Fibroblast of lung (primary cell): ENCODE measurements at regions not wholly inside any gene's neighbourhood (a gene's known extent, or its start where the extent isn't known, plus 50 kb on each side); places are given as distances from the start of the nearest gene placed in this dataset.

ENCODE experiments used
- DNase-seq, 2 donors: peaks; one replicate each; pipeline versions ENCODE4 v3.0.0 to v3.0.0-alpha.2; 2010; ENCODE audit warnings: low read depth in 2 of 2
- H2AFZ ChIP-seq: 2 replicates; pipeline ENCODE4 v1.5.1; 2012; ENCODE audit warnings: low read length, control low read depth, inconsistent platforms
- H3K27ac ChIP-seq: 2 replicates; pipeline ENCODE4 v1.5.1; 2011; ENCODE audit warnings: low read length, control low read depth; ENCODE audit not compliant: insufficient read depth
- H3K27me3 ChIP-seq: 2 replicates; pipeline ENCODE4 v1.5.1; 2011; ENCODE audit warnings: mild to moderate bottlenecking, low read length; ENCODE audit not compliant: control insufficient read depth, insufficient read depth
- H3K36me3 ChIP-seq: 2 replicates; pipeline ENCODE4 v1.5.1; 2011; ENCODE audit warnings: low read length; ENCODE audit not compliant: control insufficient read depth, insufficient read depth
- H3K4me1 ChIP-seq: 2 replicates; pipeline ENCODE4 v1.5.1; 2011; ENCODE audit warnings: low read length; ENCODE audit not compliant: control insufficient read depth, insufficient read depth; ENCODE audit errors: extremely low read depth
- H3K4me2 ChIP-seq: 2 replicates; pipeline ENCODE4 v1.5.1; 2011; ENCODE audit warnings: low read length, control low read depth; ENCODE audit not compliant: insufficient read depth; ENCODE audit errors: extremely low read depth
- H3K4me3 ChIP-seq, 4 experiments: fragments of 200-600 bp in 1 of 4; sonication (generic) in 1 of 4; replicated peaks in 1 of 4; 2 replicates each; pipeline ENCODE4 v1.5.1; 2011 to 2016; ENCODE audit warnings: low read length in 4 of 4, low read depth in 3 of 4, mild to moderate bottlenecking in 3 of 4, control low read depth in 2 of 4, inconsistent platforms in 1 of 4, mixed read lengths in 1 of 4; ENCODE audit not compliant: insufficient read depth in 1 of 4; ENCODE audit errors: control extremely low read depth in 1 of 4
- H3K79me2 ChIP-seq: 2 replicates; pipeline ENCODE4 v1.5.1; 2012; ENCODE audit warnings: mild to moderate bottlenecking, low read length, inconsistent platforms; ENCODE audit not compliant: control insufficient read depth, insufficient read depth
- H3K9ac ChIP-seq: 2 replicates; pipeline ENCODE4 v1.5.1; 2011; ENCODE audit warnings: mild to moderate bottlenecking, low read length, control low read depth; ENCODE audit not compliant: insufficient read depth
- H3K9me3 ChIP-seq: 2 replicates; pipeline ENCODE4 v1.5.1; 2012; ENCODE audit warnings: low read depth, low read length; ENCODE audit not compliant: control insufficient read depth, insufficient read depth
- H4K20me1 ChIP-seq: 2 replicates; pipeline ENCODE4 v1.5.1; 2011; ENCODE audit warnings: low read length; ENCODE audit not compliant: control insufficient read depth, insufficient read depth; ENCODE audit errors: extremely low read depth
- EZH2 ChIP-seq: IDR thresholded peaks from 2 replicates; pipeline ENCODE4 v1.5.1; 2012; ENCODE audit warnings: low read length, control low read depth, mild to moderate bottlenecking; ENCODE audit errors: missing control alignments
- TF ChIP-seq, protein P1 (sequence below), 2 donors: IDR thresholded peaks in 1 of 2; conservative IDR thresholded peaks in 1 of 2; 1 replicate in 1 of 2; 2 replicates in 1 of 2; pipeline ENCODE4 v1.5.1; 2011 to 2012; ENCODE audit warnings: low read length in 2 of 2, control low read depth in 1 of 2, inconsistent platforms in 1 of 2, low read depth in 1 of 2, mild to moderate bottlenecking in 1 of 2

DNA sequence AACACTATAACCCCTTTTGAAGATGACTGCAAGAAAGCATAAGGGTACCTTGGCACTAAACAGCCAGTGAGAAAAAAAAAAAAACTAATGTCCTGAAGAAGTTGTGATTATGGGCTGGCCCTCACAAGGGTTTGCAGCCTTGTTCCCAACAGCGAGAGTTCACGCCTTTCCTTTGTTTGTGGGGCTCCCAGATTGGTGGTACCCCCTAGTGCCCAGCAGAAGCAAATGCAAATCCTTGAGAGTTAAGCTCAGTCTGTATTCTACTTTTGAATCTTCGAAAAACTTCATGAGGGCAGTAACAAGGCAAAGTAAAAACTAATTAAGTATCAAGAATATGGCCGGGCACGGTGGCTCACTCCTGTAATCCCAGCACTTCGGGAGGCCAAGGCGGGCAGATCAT, 238.9 kb upstream of the LMO3 start:
- no peaks in the 10 kb centered on the region for H3K9me3 ChIP-seq
- H3K4me1 ChIP-seq = no peaks in the 10 kb centered on the region
- no peak for DNase-seq
- no peak overlapping the region for H3K4me2 ChIP-seq
- H3K79me2 ChIP-seq = no peaks in the 10 kb centered on the region
- H3K4me3 ChIP-seq = no peak overlapping the region
- TF ChIP-seq EZH2 = no peak
- TF ChIP-seq, protein P1, sequence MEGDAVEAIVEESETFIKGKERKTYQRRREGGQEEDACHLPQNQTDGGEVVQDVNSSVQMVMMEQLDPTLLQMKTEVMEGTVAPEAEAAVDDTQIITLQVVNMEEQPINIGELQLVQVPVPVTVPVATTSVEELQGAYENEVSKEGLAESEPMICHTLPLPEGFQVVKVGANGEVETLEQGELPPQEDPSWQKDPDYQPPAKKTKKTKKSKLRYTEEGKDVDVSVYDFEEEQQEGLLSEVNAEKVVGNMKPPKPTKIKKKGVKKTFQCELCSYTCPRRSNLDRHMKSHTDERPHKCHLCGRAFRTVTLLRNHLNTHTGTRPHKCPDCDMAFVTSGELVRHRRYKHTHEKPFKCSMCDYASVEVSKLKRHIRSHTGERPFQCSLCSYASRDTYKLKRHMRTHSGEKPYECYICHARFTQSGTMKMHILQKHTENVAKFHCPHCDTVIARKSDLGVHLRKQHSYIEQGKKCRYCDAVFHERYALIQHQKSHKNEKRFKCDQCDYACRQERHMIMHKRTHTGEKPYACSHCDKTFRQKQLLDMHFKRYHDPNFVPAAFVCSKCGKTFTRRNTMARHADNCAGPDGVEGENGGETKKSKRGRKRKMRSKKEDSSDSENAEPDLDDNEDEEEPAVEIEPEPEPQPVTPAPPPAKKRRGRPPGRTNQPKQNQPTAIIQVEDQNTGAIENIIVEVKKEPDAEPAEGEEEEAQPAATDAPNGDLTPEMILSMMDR (conservative IDR thresholded peaks at IDR 0.05 in 1 of 2, IDR thresholded peaks at IDR 0.05 in 1 of 2; ENCODE audit: low read depth in 1 of 2, low read length in 2 of 2) = no peak
- no peaks in the 10 kb centered on the region for H3K36me3 ChIP-seq
- no peak overlapping the region for H3K27ac ChIP-seq
- no peaks in the 10 kb centered on the region for H3K27me3 ChIP-seq
- H2AFZ ChIP-seq = no peak overlapping the region
- H3K9ac ChIP-seq = no peak overlapping the region
- no peaks in the 10 kb centered on the region for H4K20me1 ChIP-seq

DNA sequence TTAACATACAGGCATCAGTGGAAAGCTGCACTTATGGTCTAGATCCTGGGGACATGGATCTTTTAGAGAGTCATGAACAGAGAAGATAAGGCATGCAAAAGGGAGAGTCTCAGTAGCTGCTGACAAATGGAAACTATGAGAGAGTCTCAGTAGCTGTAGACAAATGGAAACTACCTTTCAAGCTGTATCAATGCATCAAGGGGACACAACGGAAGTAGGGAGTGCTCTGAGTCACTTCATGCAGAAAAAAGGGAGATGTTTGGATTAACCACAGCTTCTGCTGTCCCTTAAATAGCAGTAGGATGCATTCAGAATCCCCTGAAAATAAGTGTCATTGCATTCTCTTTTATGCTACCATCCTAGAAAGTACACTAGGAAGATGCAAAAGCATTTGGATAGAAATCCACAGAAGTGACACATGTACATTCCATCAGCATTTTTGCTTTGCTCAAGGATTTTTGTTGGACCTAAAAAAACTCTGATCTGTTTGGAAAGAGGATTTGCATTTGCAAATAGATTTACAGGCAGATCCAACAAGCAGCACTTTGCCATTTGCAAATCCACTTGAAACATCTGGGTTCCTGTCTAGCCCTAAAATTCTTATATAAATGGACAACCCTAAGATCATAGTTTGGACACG, 227.5 kb upstream of the LMO3 start:
- Histone ChIP-seq H3K4me1 (no peaks in the 10 kb centered on the region), H3K4me2 (no peak overlapping the region), H3K27ac (no peak overlapping the region), H3K9me3 (no peaks in the 10 kb centered on the region), H4K20me1 (no peaks in the 10 kb centered on the region), H3K79me2 (no peaks in the 10 kb centered on the region), H3K27me3 (no peaks in the 10 kb centered on the region), H3K36me3 (no peaks in the 10 kb centered on the region), H3K4me3 (no peak overlapping the region), H3K9ac (no peak overlapping the region), H2AFZ (no peak overlapping the region)
- TF ChIP-seq, protein P1 (conservative IDR thresholded peaks at IDR 0.05 in 1 of 2, IDR thresholded peaks at IDR 0.05 in 1 of 2; ENCODE audit: low read depth in 1 of 2, low read length in 2 of 2) = no peak
- no peak for TF ChIP-seq EZH2
- no peak for DNase-seq

DNA sequence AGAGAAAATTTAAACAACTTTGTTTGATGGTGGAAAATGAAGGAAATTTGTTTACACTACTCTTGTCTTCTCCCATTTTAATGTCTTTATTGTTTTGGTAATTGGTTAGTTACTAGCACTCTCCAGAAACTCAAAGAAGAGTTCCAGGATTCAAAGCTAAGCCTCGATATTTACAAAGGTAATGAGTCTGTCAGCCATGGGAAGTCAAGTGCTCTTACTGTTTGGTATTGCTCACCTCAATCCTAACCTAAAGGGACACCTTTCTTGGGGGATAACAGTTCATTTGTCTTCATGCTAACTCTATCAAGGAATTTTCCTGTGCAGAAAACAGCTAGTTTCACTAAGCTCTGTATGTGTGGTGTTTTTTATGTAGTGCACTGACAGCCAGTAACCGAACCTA, 222.9 kb upstream of the LMO3 start:
- H3K4me3 ChIP-seq = no peak overlapping the region
- no peak for DNase-seq
- H2AFZ ChIP-seq = no peak overlapping the region
- no peak overlapping the region for H3K27ac ChIP-seq
- TF ChIP-seq EZH2 = no peak
- TF ChIP-seq, protein P1 (conservative IDR thresholded peaks at IDR 0.05 in 1 of 2, IDR thresholded peaks at IDR 0.05 in 1 of 2; ENCODE audit: low read depth in 1 of 2, low read length in 2 of 2) = no peak
- H3K36me3 ChIP-seq = no peaks in the 10 kb centered on the region
- no peak overlapping the region for H3K9ac ChIP-seq
- no peaks in the 10 kb centered on the region for H4K20me1 ChIP-seq
- H3K79me2 ChIP-seq = no peaks in the 10 kb centered on the region
- H3K27me3 ChIP-seq = no peaks in the 10 kb centered on the region
- no peaks in the 10 kb centered on the region for H3K4me1 ChIP-seq
- H3K4me2 ChIP-seq = no peak overlapping the region
- no peaks in the 10 kb centered on the region for H3K9me3 ChIP-seq
